ENCODE measurements at regions not wholly inside any gene's neighbourhood (a gene's known extent, or its start where the extent isn't known, plus 50 kb on each side); places are given as distances from the start of the nearest gene placed in this dataset.

DNA sequence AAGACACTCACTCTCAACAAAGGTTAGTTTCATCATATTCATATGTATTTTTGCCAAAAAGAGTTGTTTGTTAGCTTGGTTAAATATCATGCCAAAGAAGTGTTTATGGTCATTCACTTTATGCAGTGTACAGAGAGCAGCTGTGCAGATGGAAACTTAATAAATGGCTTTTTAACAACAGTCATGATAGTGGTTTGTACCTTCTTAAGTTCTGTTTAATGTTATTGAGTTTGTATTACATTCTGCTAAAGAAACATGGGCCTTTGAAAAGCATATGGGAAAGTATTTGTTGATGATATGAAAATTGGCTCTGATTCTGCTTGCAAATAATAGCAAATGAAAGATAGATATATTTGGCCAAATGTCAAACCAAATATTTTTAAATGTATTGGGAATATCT is 607.3 kb downstream of the NCAM2 start:
- TF ChIP-seq, protein P1, sequence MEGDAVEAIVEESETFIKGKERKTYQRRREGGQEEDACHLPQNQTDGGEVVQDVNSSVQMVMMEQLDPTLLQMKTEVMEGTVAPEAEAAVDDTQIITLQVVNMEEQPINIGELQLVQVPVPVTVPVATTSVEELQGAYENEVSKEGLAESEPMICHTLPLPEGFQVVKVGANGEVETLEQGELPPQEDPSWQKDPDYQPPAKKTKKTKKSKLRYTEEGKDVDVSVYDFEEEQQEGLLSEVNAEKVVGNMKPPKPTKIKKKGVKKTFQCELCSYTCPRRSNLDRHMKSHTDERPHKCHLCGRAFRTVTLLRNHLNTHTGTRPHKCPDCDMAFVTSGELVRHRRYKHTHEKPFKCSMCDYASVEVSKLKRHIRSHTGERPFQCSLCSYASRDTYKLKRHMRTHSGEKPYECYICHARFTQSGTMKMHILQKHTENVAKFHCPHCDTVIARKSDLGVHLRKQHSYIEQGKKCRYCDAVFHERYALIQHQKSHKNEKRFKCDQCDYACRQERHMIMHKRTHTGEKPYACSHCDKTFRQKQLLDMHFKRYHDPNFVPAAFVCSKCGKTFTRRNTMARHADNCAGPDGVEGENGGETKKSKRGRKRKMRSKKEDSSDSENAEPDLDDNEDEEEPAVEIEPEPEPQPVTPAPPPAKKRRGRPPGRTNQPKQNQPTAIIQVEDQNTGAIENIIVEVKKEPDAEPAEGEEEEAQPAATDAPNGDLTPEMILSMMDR (conservative IDR thresholded peaks at IDR 0.05), result no peak
- no peak for TF ChIP-seq EZH2 (IDR thresholded peaks at IDR 0.05; ENCODE audit: low read depth)
- no peaks in the 10 kb centered on the region for H3F3A ChIP-seq (ENCODE audit: insufficient read depth, low read depth)
- H3K36me3 ChIP-seq (ENCODE audit: low read depth), result no peaks in the 10 kb centered on the region
- ChIA-PET CTCF (no interaction called here), POLR2A (ENCODE audit: unreplicated experiment) (no interaction called here)
- no TSS peak for BruUV-seq (replicated peaks)
- no peak for DNase-seq
- H3K27me3 ChIP-seq (ENCODE audit: insufficient read depth, low read depth), result no peaks in the 10 kb centered on the region
- H3K4me1 ChIP-seq (replicated peaks; ENCODE audit: insufficient read depth), result no peaks in the 10 kb centered on the region
- H3K27ac ChIP-seq, result no peak overlapping the region
- no peaks in the 10 kb centered on the region for H3K79me2 ChIP-seq (ENCODE audit: low read depth)
- H4K20me1 ChIP-seq (ENCODE audit: insufficient read depth), result no peaks in the 10 kb centered on the region
- intact Hi-C loops (cut with micrococcal nuclease; ENCODE audit: unreplicated experiment), result no loop called here
- H3K4me2 ChIP-seq, result no peak overlapping the region
- no peak overlapping the region for H3K4me3 ChIP-seq
- H2AFZ ChIP-seq, result no peak overlapping the region
- no peaks in the 10 kb centered on the region for H3K9me3 ChIP-seq (ENCODE audit: insufficient read depth, low read depth)
- H3K9me2 ChIP-seq (ENCODE audit: insufficient read depth), result no peaks in the 10 kb centered on the region

DNA sequence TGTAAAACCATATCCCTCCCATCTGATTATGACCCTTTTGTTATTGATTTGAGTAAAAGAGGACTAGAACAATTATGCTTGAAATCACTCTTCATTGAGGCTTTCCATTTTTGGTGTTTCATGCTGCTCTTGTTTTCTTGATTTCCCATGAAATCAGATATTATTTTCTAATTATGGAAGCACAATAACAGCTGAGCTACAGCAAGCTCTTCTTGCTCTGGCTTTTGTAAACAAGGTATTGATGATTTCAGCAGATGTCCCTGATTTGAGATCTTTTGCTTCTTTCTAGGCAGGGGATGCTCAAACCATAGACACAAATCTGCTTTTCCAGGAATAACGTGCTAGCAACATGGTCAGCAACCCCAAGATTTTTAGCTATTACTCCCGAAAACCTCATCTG is 607.8 kb downstream of the NCAM2 start:
- no peaks in the 10 kb centered on the region for H3K27me3 ChIP-seq (ENCODE audit: insufficient read depth, low read depth)
- no peak for DNase-seq
- ChIA-PET POLR2A (ENCODE audit: unreplicated experiment) (no interaction called here), CTCF (no interaction called here)
- H3K4me3 ChIP-seq, result no peak overlapping the region
- TF ChIP-seq, protein P1 (conservative IDR thresholded peaks at IDR 0.05), result no peak
- no peak for TF ChIP-seq EZH2 (IDR thresholded peaks at IDR 0.05; ENCODE audit: low read depth)
- no peaks in the 10 kb centered on the region for H3F3A ChIP-seq (ENCODE audit: insufficient read depth, low read depth)
- H2AFZ ChIP-seq, result no peak overlapping the region
- no peaks in the 10 kb centered on the region for H3K4me1 ChIP-seq (replicated peaks; ENCODE audit: insufficient read depth)
- H3K9me3 ChIP-seq (ENCODE audit: insufficient read depth, low read depth), result no peaks in the 10 kb centered on the region
- no peak overlapping the region for H3K4me2 ChIP-seq
- intact Hi-C loops (cut with micrococcal nuclease; ENCODE audit: unreplicated experiment), result no loop called here
- no peaks in the 10 kb centered on the region for H4K20me1 ChIP-seq (ENCODE audit: insufficient read depth)
- BruUV-seq (replicated peaks), result no TSS peak
- no peaks in the 10 kb centered on the region for H3K9me2 ChIP-seq (ENCODE audit: insufficient read depth)
- H3K36me3 ChIP-seq (ENCODE audit: low read depth), result no peaks in the 10 kb centered on the region
- H3K27ac ChIP-seq, result no peak overlapping the region
- no peaks in the 10 kb centered on the region for H3K79me2 ChIP-seq (ENCODE audit: low read depth)

GRCh38 chr21:21612466-21612865 is 614.3 kb downstream of the NCAM2 start:
- Histone ChIP-seq H4K20me1 (ENCODE audit: insufficient read depth) (no peaks in the 10 kb centered on the region), H3K27ac (no peak overlapping the region), H2AFZ (no peak overlapping the region), H3K36me3 (ENCODE audit: low read depth) (no peaks in the 10 kb centered on the region), H3F3A (ENCODE audit: insufficient read depth, low read depth) (no peaks in the 10 kb centered on the region), H3K27me3 (ENCODE audit: insufficient read depth, low read depth) (no peaks in the 10 kb centered on the region), H3K4me1 (replicated peaks; ENCODE audit: insufficient read depth) (no peaks in the 10 kb centered on the region), H3K79me2 (ENCODE audit: low read depth) (no peaks in the 10 kb centered on the region), H3K9me3 (ENCODE audit: insufficient read depth, low read depth) (no peaks in the 10 kb centered on the region), H3K4me2 (no peak overlapping the region), H3K9me2 (ENCODE audit: insufficient read depth) (no peaks in the 10 kb centered on the region), H3K4me3 (no peak overlapping the region)
- intact Hi-C loops (cut with micrococcal nuclease; ENCODE audit: unreplicated experiment), result no loop called here
- no peak for TF ChIP-seq EZH2 (IDR thresholded peaks at IDR 0.05; ENCODE audit: low read depth)
- CTCF ChIA-PET, result interaction anchor here (0.5 kb wide), 1 partner anchor 1783 kb away, joined by 3 read pairs; no protein-coding TSS in a partner anchor
- POLR2A ChIA-PET (ENCODE audit: unreplicated experiment), result no interaction called here
- BruUV-seq (replicated peaks), result no TSS peak
- DNase-seq, result no peak

- Histone ChIP-seq H3K27ac (no peak overlapping the region), H2AFZ (no peak overlapping the region), H3K9me3 (ENCODE audit: insufficient read depth, low read depth) (no peaks in the 10 kb centered on the region), H3K9me2 (ENCODE audit: insufficient read depth) (no peaks in the 10 kb centered on the region), H3K4me1 (replicated peaks; ENCODE audit: insufficient read depth) (no peaks in the 10 kb centered on the region), H3K4me3 (no peak overlapping the region), H3K79me2 (ENCODE audit: low read depth) (no peaks in the 10 kb centered on the region), H3K27me3 (ENCODE audit: insufficient read depth, low read depth) (no peaks in the 10 kb centered on the region), H4K20me1 (ENCODE audit: insufficient read depth) (no peaks in the 10 kb centered on the region), H3K36me3 (ENCODE audit: low read depth) (no peaks in the 10 kb centered on the region), H3F3A (ENCODE audit: insufficient read depth, low read depth) (no peaks in the 10 kb centered on the region), H3K4me2 (no peak overlapping the region)
- CTCF ChIA-PET, result no interaction called here
- TF ChIP-seq, protein P1 (conservative IDR thresholded peaks at IDR 0.05), result no peak
- no peak for TF ChIP-seq EZH2 (IDR thresholded peaks at IDR 0.05; ENCODE audit: low read depth)
- no TSS peak for BruUV-seq (replicated peaks)
- intact Hi-C loops (cut with micrococcal nuclease; ENCODE audit: unreplicated experiment), result no loop called here
- POLR2A ChIA-PET (ENCODE audit: unreplicated experiment), result no interaction called here
- DNase-seq, result no peak
These were observed 616.8 kb downstream of the NCAM2 start for GRCh38 chr21:21614966-21615365.
